ENCODE measurements at regions not wholly inside any gene's neighbourhood (a gene's known extent, or its start where the extent isn't known, plus 50 kb on each side); places are given as distances from the start of the nearest gene placed in this dataset.

DNA sequence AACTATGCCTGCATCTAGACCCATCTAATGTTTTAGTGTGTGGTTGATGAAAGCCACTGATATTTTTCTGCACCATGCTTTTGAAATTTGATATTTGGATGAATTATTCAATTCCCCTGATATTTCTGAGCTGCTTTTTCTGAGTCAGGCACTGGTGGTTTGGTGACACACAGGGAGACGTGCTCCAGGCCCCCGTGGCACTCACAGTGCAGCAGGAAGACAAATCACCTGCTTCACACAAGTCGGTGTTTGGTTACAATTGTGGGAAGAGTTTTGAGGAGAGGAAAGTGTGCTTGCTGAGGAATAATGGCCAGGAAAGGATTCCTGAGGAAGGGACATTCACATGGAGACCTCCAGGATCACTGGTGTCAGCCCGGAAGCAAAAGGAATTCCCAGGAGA is 179.7 kb downstream of the ACKR3 start:
- no peak for TF ChIP-seq POLR2A (IDR thresholded peaks at IDR 0.05; ENCODE audit: low read length)
- no peak for TF ChIP-seq GATA1 (IDR thresholded peaks at IDR 0.05; ENCODE audit: low read depth, low read length)

Measured in erythroblast (primary cell).